DND-41 (cell line): ENCODE measurements at regions not wholly inside any gene's neighbourhood (a gene's known extent, or its start where the extent isn't known, plus 50 kb on each side); places are given as distances from the start of the nearest gene placed in this dataset.

ENCODE experiments used
- CTCF ChIP-seq: IDR thresholded peaks from 2 replicates; pipeline ENCODE4 v1.5.1; 2012; ENCODE audit warnings: borderline replicate concordance, low read length, moderate library complexity, mild to moderate bottlenecking; ENCODE audit not compliant: poor library complexity, severe bottlenecking; ENCODE audit errors: extremely low read depth
- EZH2 ChIP-seq: IDR thresholded peaks from 3 replicates; pipeline ENCODE4 v1.6.1; 2012; ENCODE audit warnings: borderline replicate concordance, low read depth, mild to moderate bottlenecking, moderate library complexity, low read length, inconsistent platforms; ENCODE audit not compliant: severe bottlenecking

- TF ChIP-seq CTCF (no peak), EZH2 (no peak)
Observed at GRCh38 chr1:224851848-224852261, 77.6 kb upstream of the DNAH14 start.
